Mesenchymal stem cell (in vitro differentiated cells and primary cell): ENCODE measurements at regions not wholly inside any gene's neighbourhood (a gene's known extent, or its start where the extent isn't known, plus 50 kb on each side); places are given as distances from the start of the nearest gene placed in this dataset.

ENCODE experiments used
- DNase-seq: peaks from one replicate; pipeline ENCODE4 v3.0.0-alpha.2; 2013
- H2AFZ ChIP-seq: one replicate; pipeline ENCODE4 v1.6.1; 2013; ENCODE audit warnings: low read depth, mild to moderate bottlenecking, control low read depth, inconsistent platforms, low read length, moderate library complexity
- H2AK5ac ChIP-seq: 2 replicates; pipeline ENCODE4 v1.6.1; 2013; ENCODE audit warnings: low read length, moderate library complexity, mild to moderate bottlenecking, inconsistent platforms; ENCODE audit not compliant: severe bottlenecking
- H2BK120ac ChIP-seq: one replicate; pipeline ENCODE4 v1.6.1; 2013; ENCODE audit warnings: low read depth, mild to moderate bottlenecking, inconsistent platforms, low read length, moderate library complexity
- H2BK12ac ChIP-seq, 2 experiments: one replicate each; pipeline ENCODE4 v1.6.1; 2013; ENCODE audit warnings: inconsistent platforms in 2 of 2, low read length in 2 of 2, mild to moderate bottlenecking in 2 of 2, moderate library complexity in 2 of 2, control low read depth in 1 of 2
- H2BK15ac ChIP-seq: one replicate; pipeline ENCODE4 v1.6.1; 2013; ENCODE audit warnings: mild to moderate bottlenecking, low read depth, inconsistent platforms; ENCODE audit not compliant: poor library complexity, severe bottlenecking
- H2BK5ac ChIP-seq: 2 replicates; pipeline ENCODE4 v1.6.1; 2013; ENCODE audit warnings: low read depth, mild to moderate bottlenecking, low read length, control low read depth, inconsistent platforms; ENCODE audit not compliant: poor library complexity, severe bottlenecking
- H3K14ac ChIP-seq, 2 experiments: one replicate each; pipeline ENCODE4 v1.6.1; 2013; ENCODE audit warnings: inconsistent platforms in 2 of 2, low read length in 2 of 2, control low read depth in 1 of 2, mild to moderate bottlenecking in 1 of 2, moderate library complexity in 1 of 2
- H3K18ac ChIP-seq, 2 experiments: one replicate each; pipeline ENCODE4 v1.6.1; 2013; ENCODE audit warnings: inconsistent platforms in 2 of 2, low read length in 2 of 2, control low read depth in 1 of 2, low read depth in 1 of 2, mild to moderate bottlenecking in 1 of 2
- H3K23ac ChIP-seq, 2 experiments: one replicate each; pipeline ENCODE4 v1.6.1; 2013; ENCODE audit warnings: inconsistent platforms in 2 of 2, low read length in 2 of 2, mild to moderate bottlenecking in 2 of 2, moderate library complexity in 2 of 2, control low read depth in 1 of 2
- H3K27ac ChIP-seq: 2 replicates; pipeline ENCODE4 v1.5.1; 2013; ENCODE audit warnings: mild to moderate bottlenecking, moderate library complexity, low read length, control low read depth, inconsistent platforms; ENCODE audit not compliant: poor library complexity, severe bottlenecking
- H3K27me3 ChIP-seq, 2 experiments: 2 replicates each; pipeline versions ENCODE4 v1.6.1 to v1.7.0; 2013; ENCODE audit warnings: low read length in 2 of 2, mild to moderate bottlenecking in 2 of 2, moderate library complexity in 2 of 2, control low read depth in 1 of 2, inconsistent platforms in 1 of 2; ENCODE audit not compliant: control insufficient read depth in 1 of 2, insufficient read depth in 1 of 2
- H3K36me3 ChIP-seq, 2 experiments: 2 replicates each; pipeline versions ENCODE4 v1.6.1 to v1.7.0; 2013; ENCODE audit warnings: low read length in 2 of 2, control low read depth in 1 of 2, inconsistent platforms in 1 of 2, low read depth in 1 of 2, mild to moderate bottlenecking in 1 of 2; ENCODE audit not compliant: insufficient read depth in 2 of 2, control insufficient read depth in 1 of 2
- H3K4ac ChIP-seq, 2 experiments: one replicate each; pipeline ENCODE4 v1.6.1; 2013; ENCODE audit warnings: inconsistent platforms in 2 of 2, low read length in 2 of 2, mild to moderate bottlenecking in 2 of 2, moderate library complexity in 2 of 2, control low read depth in 1 of 2, low read depth in 1 of 2
- H3K4me1 ChIP-seq: 2 replicates; pipeline ENCODE4 v1.6.1; 2013; ENCODE audit warnings: low read depth, low read length, control low read depth; ENCODE audit not compliant: control insufficient read depth, insufficient read depth
- H3K4me2 ChIP-seq: 2 replicates; pipeline ENCODE4 v1.6.1; 2013; ENCODE audit warnings: low read length, mild to moderate bottlenecking, inconsistent platforms; ENCODE audit not compliant: poor library complexity, severe bottlenecking
- H3K4me3 ChIP-seq, 2 experiments: 2 replicates each; pipeline versions ENCODE4 v1.5.1 to v1.7.0; 2013; ENCODE audit warnings: low read length in 2 of 2, mild to moderate bottlenecking in 2 of 2, control low read depth in 1 of 2, low read depth in 1 of 2; ENCODE audit not compliant: insufficient read depth in 1 of 2
- H3K79me1 ChIP-seq: replicated peaks from 2 replicates; pipeline ENCODE4 v1.6.1; 2013; ENCODE audit warnings: mild to moderate bottlenecking, control low read depth, low read length, inconsistent platforms; ENCODE audit not compliant: poor library complexity, severe bottlenecking
- H3K9ac ChIP-seq: 2 replicates; pipeline ENCODE4 v1.7.0; 2013; ENCODE audit warnings: mild to moderate bottlenecking, low read length, moderate library complexity
- H3K9me3 ChIP-seq: 2 replicates; pipeline ENCODE4 v1.7.0; 2013; ENCODE audit warnings: mild to moderate bottlenecking, low read length; ENCODE audit not compliant: control insufficient read depth
- H4K8ac ChIP-seq: one replicate; pipeline ENCODE4 v1.6.1; 2013; ENCODE audit warnings: inconsistent platforms, mild to moderate bottlenecking, low read length, moderate library complexity
- H4K91ac ChIP-seq: one replicate; pipeline ENCODE4 v1.6.1; 2013; ENCODE audit warnings: mild to moderate bottlenecking, low read length, inconsistent platforms
- WGBS: methylation state at CpG from one replicate; pipeline ENCODE4 v1.1.7; 2013; ENCODE audit warnings: mixed read lengths; 5-methylcytosine and 5-hydroxymethylcytosine counted together

DNA sequence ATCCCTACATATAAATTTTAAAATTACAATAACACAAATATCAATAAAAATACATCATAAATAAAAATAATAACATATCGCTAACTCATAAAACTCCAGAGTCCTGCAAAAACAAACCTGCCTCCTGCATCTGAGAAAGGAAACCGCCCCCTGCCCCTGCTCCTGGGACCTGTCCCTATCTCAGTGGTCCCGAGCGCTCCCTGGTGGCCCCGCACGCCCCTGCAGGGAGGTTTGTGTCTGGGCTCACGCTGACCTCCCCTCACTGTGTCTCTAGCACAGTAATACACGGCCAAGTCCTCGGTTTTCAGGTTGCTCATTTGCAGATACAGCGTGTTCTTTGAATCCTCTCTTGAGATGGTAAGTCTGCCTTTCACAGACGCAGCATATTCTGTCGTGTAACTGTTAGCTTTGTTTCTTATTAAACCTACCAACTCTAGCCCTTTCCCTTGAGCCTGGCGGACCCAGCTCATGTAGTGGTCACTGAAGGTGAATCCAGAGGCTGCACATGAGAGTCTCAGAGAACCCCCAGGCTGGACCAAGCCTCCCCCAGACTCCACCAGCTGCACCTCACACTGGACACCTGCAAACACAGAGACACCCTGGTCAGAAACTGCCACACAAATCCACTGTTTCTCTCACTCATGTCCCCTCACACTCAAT is 554.1 kb downstream of the GOLGA6L6 start:
- Histone ChIP-seq H3K4ac (no peak overlapping the region), H3K18ac (no peak overlapping the region), H3K23ac (no peak overlapping the region), H3K36me3 (no peaks in the 10 kb centered on the region), H3K4me1 (no peaks in the 10 kb centered on the region), H3K14ac (no peak overlapping the region), H3K27me3 (no peaks in the 10 kb centered on the region), H2BK12ac (no peak overlapping the region), H2BK5ac (no peak overlapping the region), H4K91ac (no peak overlapping the region), H3K4me2 (no peak overlapping the region), H3K4me3 (no peak overlapping the region), H2BK120ac (no peak overlapping the region), H3K9ac (no peak overlapping the region), H2AK5ac (no peak overlapping the region), H3K79me1 (no peaks in the 10 kb centered on the region), H3K9me3 (no peaks in the 10 kb centered on the region), H2AFZ (no peak overlapping the region), H4K8ac (no peak overlapping the region), H3K27ac (no peak overlapping the region), H2BK15ac (no peak overlapping the region)
- 65% methylated on average over 13 of the region's 13 CpGs for WGBS
- no peak for DNase-seq

DNA sequence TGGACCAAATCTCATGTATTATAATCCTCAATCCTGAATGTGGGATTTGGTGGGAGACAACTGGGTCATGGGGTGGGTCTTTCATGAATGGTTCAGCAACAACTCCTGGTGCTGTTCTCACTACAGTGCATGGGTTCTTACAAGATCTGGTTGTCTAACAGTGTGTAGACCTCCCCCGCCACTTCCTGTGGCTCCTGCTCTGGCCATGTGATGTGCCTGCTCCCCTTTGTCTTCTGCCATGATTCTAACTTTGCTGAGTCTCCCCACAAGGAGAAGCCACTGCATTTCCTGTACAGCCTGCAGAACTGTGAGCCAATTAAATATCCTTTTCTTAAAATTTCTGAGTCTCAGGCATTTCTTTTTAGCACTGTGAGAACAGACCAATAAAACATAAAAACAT is 557.5 kb downstream of the GOLGA6L6 start:
- Histone ChIP-seq H3K14ac (no peak overlapping the region), H3K9me3 (no peaks in the 10 kb centered on the region), H3K4me2 (no peak overlapping the region), H3K36me3 (no peaks in the 10 kb centered on the region), H3K4me1 (no peaks in the 10 kb centered on the region), H3K18ac (no peak overlapping the region), H3K79me1 (no peaks in the 10 kb centered on the region), H3K27ac (no peak overlapping the region), H2BK5ac (no peak overlapping the region), H2AK5ac (no peak overlapping the region), H4K8ac (no peak overlapping the region), H3K4ac (no peak overlapping the region), H2AFZ (no peak overlapping the region), H3K27me3 (no peaks in the 10 kb centered on the region), H3K4me3 (no peak overlapping the region), H2BK15ac (no peak overlapping the region), H3K9ac (no peak overlapping the region), H3K23ac (no peak overlapping the region), H4K91ac (no peak overlapping the region), H2BK120ac (no peak overlapping the region), H2BK12ac (no peak overlapping the region)
- 35% methylated on average over 1 of the region's 1 CpG for WGBS
- no peak for DNase-seq

GRCh38 chr15:19974998-19975397 is 566.6 kb downstream of the GOLGA6L6 start:
- Histone ChIP-seq H3K9me3 (no peaks in the 10 kb centered on the region), H2AK5ac (no peak overlapping the region), H2BK5ac (no peak overlapping the region), H3K4me3 (no peak overlapping the region), H3K79me1 (no peaks in the 10 kb centered on the region), H2AFZ (no peak overlapping the region), H3K23ac (no peak overlapping the region), H2BK120ac (no peak overlapping the region), H3K4ac (no peak overlapping the region), H3K4me1 (no peaks in the 10 kb centered on the region), H3K18ac (no peak overlapping the region), H3K4me2 (no peak overlapping the region), H4K8ac (no peak overlapping the region), H2BK12ac (no peak overlapping the region), H3K9ac (no peak overlapping the region), H4K91ac (no peak overlapping the region), H3K27ac (no peak overlapping the region), H3K36me3 (no peaks in the 10 kb centered on the region), H3K27me3 (no peaks in the 10 kb centered on the region), H3K14ac (no peak overlapping the region), H2BK15ac (no peak overlapping the region)
- DNase-seq, result no peak
- WGBS, result 79% methylated on average over 2 of the region's 2 CpGs

- Histone ChIP-seq H2BK5ac (no peak overlapping the region), H3K23ac (no peak overlapping the region), H3K14ac (no peak overlapping the region), H2BK15ac (no peak overlapping the region), H4K91ac (no peak overlapping the region), H2AK5ac (no peak overlapping the region), H2AFZ (no peak overlapping the region), H3K36me3 (no peaks in the 10 kb centered on the region), H4K8ac (no peak overlapping the region), H3K4me3 (no peak overlapping the region), H3K79me1 (no peaks in the 10 kb centered on the region), H3K27me3 (no peaks in the 10 kb centered on the region), H3K27ac (no peak overlapping the region), H3K18ac (no peak overlapping the region), H3K4me2 (no peak overlapping the region), H3K4ac (no peak overlapping the region), H3K9ac (no peak overlapping the region), H3K4me1 (no peaks in the 10 kb centered on the region), H3K9me3 (no peaks in the 10 kb centered on the region), H2BK120ac (no peak overlapping the region), H2BK12ac (no peak overlapping the region)
- WGBS, result 57% methylated on average over 6 of the region's 7 CpGs
- DNase-seq, result no peak
Measured at GRCh38 chr15:19973718-19974117, 567.9 kb downstream of the GOLGA6L6 start.
